Stimulated activated CD8-positive, alpha-beta memory T cell treated with anti-CD3 and anti-CD28 coated beads, Interleukin-12 subunit alpha, Interleukin-12 subunit beta, amount 100 ng/mL, for 4 hours (primary cell): ENCODE measurements at regions not wholly inside any gene's neighbourhood (a gene's known extent, or its start where the extent isn't known, plus 50 kb on each side); places are given as distances from the start of the nearest gene placed in this dataset.
"Not testable (repeated sequence)": the region's sequence is repeated elsewhere in the genome, so short reads cannot be mapped to it uniquely, and the experiment has no call there.

ENCODE experiments used
- DNase-seq: peaks from one replicate; pipeline ENCODE4 v3.0.0-alpha.2; 2020; ENCODE audit warnings: low read depth

DNA sequence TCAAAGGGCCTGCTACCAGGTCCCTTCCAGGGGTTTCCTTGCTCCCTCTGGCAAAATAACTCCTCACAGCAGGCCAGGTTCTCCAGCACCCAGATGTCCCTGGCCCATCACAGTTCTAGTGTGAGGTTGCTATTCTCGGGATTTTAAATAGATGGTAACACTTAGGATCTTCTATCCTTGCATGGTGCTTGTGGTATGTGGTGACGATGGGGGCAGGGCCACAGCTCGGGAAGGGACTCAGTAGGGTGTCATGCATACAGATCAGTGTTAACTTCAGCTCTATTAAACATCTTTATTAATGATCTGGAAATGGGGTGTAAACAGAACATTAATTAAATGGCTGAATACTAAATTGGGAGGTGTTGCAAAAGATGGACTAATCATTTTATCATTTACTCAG is 323.8 kb downstream of the QKI start:
- DNase-seq, result no peak

DNA sequence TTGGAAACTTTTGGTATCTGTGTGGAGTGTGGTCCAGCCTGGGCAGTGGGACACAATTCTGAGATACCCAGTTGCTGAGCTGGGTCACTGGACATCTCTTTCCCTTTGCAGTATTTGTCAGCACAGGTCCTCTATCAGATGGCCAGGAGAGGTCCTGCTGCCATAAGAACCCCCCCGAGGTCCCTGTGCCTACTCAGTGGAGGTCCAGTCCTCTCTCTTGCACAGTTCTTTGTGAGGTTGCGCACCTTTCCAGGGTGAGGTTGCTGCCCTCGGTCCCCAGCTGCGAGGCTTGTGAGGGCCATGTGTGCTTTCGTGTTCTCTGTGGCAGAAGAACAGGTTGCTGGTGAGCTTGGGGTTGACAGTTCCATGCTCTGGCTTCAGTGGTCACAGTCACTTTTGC is 320.6 kb downstream of the QKI start:
- DNase-seq, result no peak

DNA sequence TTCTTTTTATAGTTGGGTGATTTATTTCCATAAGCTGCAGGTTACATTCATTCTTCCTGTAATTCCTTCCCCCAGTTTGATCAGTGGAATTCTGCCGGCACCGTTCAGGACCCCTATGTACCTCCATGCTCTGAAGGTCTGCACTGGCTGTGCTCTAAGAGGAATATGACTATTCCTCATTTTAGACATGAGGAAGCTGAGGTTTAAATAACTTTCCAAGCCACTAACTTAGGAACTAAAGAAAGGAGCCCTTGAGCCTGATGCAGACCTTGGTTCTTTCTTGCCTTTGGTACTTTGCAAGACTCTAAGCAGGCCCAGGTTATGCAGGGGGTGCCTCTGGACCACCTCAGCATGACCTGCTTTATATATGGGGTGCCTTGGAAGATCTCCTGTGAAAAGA is 318.5 kb downstream of the QKI start:
- no peak for DNase-seq

- DNase-seq, result no peak
These were observed 318.0 kb downstream of the QKI start for GRCh38 chr6:163732479-163732878.

- DNase-seq, result not testable (repeated sequence)
These were observed 317.5 kb downstream of the QKI start for GRCh38 chr6:163732014-163732351.

DNA sequence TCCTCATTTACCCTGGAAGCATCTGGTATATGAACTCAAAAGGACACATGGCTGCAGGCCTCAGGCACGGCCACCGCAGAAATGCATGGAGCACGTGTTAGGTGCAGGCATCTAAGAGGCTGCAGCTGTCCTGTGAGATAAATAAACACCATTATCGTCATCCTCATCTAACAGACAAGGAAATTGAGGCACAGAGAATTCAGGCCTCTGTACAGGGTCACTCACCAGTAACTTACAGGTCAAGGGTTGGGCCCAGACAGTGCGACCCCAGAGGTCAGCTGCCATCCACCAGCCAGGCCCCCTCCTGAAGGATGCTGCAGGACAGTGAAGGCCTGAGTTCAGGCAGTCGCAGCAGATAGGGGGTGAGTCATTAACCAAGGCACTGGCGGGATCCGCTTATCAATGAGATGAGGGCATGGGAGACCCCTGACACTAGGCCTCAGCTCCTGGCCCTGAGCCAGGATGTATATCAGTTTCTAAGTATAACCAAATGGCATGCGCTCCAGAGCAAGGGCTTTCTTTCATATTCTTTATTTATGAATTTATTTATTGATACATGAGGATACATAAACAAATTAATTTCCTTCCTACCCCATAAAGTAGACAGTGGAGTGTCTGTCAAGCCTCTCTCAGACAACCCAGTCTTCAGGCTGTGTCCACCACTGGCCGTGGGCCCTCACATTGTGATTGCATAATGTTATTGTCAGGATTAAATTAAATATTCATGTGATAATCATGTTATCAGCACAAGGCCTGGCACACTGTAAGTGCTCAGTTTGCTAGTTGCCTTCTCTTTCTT is 316.9 kb downstream of the QKI start:
- no peak for DNase-seq

GRCh38 chr6:163730246-163731210 is 316.0 kb downstream of the QKI start:
- DNase-seq, result no peak

DNA sequence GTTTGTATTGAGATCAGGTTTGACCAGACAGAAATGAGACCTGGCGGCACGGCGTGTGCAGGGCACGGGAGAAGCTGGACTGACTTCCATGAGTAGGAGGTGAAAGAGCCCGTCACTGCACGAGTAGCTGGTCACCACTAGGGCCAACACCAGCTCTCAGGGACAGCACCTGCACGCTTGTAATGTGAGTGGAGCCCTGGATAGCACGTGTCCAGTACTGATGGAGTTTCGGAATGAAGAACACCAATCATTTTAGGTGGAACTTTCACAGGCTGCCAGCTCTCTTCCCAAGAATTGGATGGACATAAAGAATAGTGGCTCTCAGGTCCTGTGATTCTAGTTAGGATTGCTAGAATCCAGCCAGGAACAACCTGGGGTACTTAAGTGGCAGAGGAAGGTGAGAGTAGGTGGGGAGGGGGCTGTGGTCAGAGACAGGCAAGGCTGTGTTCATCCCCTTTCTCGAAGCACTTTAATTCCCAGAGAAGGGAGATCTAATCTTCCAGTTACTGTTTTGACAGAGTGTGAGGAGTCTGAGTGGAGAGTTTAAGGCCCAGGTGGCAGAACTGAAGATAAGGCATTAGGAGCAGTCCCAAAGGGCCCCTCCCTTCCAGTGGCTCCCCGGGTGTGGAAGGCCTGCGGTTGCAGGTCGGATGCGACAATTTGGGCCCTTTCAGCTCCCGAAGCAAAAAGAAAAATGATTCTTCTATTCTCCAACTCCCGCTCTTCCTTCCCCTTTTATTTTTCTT is 314.8 kb downstream of the QKI start:
- DNase-seq, result no peak

DNA sequence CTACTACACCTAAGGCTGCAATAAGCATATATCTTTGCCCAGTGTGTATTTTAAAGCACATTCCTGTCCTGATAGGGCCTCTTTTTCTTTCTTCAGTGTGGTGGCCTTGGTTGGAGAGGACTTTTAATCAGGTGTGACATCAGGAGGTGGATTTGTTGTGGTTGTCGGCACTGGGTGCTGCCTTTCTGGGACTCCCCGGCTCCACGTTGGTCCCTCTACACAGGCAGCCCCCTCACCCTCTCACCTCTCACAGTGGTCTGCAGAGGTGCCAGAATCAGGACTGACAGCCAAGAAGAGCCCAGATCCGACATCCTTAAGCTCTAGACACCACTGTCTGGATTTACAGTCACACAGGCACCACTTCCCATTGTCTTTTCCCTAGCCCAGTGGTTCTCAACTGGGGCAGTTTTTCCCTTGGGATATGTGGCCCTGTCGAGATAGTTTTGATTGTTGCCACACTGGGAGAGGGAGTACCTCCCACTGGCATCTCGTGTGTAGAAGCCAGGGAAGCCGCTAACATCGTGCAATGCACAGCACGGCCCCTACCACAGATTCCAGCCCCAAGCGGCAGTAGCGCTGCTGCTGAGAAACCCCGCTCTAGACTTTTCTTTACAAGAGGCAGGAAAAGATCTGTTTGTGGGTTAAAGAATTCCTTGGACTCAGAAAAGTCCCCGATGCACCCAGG is 314.1 kb downstream of the QKI start:
- no peak for DNase-seq

DNA sequence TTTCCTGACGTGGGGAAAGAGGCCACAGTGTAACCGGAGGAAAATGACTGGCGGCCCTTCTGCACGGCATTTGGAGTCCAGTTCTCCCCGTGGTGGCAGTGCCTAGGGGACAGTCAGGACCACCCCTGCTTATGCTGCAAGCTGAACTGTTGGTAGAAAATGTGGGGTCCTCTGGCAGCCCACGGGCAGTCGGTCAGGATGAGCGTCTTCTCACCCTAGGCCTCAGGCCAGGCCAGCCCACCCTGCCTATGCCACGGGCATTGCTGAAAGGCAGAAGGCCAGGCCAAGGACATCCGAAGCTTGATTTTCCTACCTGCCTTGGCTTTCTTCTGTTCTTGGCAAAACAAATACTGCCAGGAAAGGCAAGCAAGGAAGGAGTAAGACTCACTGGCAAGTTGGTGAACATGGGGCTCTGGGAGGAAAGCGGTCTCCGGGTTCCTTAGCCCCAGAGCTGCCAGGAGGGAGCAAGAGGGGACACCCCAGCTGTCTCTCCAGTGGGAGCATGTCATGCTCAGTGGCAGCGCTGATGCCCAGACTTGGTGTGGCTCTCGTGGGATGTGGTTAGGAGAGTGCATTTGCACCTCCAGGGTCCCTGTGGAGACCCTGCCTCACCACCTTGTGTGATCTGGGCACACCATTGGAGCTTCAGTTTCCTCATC is 311.6 kb downstream of the QKI start:
- no peak for DNase-seq

DNA sequence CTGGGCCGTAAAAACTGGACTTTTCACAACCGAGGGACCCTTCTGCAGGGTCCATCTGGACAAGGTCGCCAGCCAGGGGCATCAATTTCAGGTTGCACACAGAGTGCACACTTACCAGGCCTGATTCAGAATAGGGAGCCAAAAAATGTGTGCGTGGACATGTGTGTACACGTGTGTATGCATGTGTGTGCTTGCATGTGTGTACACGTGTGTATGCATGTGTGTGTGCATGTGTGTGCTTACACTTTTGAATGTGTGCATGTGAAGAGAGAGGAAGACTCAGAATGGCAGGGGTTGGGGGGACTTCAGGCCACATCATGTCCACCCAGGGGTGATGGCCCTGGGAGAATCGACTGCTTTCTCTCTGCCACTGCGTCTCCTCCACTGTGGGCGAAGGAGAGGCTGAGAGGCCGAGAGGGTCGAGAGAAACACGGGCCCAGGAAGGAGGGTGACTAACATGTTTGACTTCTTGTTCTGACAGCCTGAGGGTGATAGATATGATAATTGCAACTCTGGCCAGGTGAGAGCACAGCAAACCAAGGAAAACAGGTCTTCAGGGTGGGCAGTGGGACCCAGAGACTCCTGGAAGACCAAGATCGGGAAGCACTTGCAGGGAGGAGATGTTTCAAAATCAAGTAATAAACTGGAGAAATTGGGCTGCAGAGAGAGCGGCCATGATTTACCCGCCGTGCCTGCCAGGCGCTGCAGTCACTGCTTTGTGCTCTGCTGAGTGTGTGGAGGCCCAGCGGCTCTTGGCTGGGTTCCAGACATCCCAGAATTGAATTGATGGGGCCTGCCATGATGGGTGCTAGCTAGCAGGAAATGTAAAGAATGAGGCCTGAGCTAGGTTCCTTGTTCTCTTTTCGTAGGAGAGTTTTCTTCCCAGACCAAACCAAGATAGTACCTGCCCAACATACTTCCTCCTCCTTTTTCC is 310.8 kb downstream of the QKI start:
- DNase-seq, result no peak

DNA sequence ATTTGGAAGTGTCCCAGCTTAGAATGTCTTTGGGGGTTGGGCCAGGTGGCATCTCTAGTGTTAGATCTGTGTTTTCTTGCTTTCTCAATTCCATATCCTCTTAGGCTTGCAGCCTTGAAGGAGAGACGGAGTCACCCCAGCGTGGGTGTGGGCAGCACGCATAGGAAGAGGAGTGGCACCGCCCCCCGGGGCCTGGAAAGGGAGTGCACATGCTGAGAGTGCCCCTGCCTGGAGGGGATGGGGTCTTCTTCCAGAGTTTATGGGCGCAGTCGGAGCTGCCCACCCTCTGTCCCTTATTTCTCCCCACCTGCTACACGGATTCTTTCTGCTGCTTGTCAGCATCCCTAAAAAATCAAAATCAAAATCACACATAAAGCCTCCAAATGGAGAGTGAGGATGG is 309.7 kb downstream of the QKI start:
- DNase-seq, result no peak

DNA sequence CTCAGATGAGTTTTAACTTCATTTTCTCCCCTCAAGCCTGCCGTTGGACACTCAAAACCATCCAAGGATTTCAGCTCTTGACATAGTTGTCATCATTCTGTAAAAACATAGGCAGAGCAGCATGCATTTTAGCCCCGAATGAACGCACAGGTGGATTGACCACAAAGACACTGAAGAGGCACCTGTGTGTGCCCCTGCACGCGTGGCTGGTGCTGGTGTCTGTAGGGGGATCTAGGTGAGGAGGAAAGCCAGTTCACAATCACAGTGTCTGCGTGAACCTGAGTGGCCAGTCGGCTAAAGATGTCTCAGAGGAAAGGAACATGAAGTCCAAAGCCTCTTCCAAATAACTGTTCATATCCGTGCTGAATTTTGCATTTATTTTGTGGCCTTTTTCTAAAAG is 309.2 kb downstream of the QKI start:
- DNase-seq, result no peak

GRCh38 chr6:163721922-163722692 is 307.6 kb downstream of the QKI start:
- DNase-seq, result no peak

DNA sequence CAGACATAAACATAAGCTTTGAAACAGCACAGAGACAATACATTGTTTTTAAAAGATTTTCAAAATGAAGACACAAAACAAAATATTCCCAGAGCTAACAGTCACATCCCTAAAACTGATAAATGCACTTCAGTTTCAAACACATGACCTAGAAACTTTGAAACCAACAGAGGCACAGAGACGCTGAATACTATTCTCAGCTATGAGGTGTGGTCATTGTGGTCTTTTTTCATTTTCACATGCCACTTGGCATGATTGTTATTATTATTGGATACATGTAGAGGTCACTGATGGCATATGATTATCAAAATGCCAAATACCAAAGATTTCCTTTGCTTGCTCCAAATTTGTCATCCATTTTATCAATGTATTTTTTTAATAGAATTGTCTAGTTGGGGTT is 306.9 kb downstream of the QKI start:
- DNase-seq, result no peak

DNA sequence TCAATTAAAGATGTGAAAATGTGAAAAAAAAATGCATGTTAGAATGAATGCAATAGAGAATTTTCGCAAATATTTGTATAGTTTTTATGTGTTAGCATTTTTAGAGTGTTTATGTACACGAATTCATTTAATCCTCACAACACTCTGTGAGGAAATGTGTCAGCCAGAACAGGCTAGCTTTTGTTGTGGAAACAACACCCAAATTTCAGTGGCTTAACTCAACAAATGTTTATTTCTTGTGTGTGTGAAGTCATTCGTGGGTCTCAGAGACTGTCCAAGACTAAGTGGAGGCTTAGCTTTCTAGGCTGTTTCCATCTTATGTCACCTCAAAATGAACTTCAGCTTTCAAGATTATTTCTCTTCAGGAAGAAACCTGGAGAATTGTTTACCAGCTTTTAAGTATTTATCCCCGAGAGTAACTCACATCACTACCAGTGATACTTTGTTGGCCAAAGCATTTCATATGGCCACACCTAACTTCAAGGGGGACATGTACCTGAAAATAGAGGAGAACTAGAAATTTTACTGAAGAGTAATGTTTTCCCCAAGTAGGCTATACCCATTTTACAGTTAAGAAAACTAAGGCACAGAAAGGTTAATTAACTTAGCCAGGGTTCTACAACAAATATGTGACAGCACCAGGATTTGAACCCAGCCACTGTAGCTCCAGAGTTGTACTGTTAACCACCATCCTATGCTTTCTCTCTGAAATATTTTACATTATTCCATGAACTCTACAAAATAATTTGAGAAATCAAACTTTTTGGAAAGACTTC is 306.1 kb downstream of the QKI start:
- no peak for DNase-seq

DNA sequence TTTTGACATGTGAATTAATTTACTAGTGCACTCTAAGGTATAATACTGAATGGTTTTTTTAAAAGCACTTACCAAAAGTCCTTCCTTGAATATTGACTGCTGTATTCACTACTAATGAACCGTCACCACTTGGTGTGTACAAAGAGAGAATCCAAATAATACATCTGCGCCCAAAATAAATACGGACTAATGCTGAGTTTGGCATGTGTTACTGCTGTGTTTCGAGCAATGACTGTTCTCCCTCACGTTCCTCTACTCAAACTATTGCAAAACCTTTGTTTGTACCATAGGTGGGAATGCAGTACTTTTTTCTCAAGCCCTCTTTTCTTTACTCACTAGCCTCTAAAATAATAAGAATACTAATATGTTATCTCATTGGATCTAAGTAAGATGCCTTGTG is 305.5 kb downstream of the QKI start:
- no peak for DNase-seq

DNA sequence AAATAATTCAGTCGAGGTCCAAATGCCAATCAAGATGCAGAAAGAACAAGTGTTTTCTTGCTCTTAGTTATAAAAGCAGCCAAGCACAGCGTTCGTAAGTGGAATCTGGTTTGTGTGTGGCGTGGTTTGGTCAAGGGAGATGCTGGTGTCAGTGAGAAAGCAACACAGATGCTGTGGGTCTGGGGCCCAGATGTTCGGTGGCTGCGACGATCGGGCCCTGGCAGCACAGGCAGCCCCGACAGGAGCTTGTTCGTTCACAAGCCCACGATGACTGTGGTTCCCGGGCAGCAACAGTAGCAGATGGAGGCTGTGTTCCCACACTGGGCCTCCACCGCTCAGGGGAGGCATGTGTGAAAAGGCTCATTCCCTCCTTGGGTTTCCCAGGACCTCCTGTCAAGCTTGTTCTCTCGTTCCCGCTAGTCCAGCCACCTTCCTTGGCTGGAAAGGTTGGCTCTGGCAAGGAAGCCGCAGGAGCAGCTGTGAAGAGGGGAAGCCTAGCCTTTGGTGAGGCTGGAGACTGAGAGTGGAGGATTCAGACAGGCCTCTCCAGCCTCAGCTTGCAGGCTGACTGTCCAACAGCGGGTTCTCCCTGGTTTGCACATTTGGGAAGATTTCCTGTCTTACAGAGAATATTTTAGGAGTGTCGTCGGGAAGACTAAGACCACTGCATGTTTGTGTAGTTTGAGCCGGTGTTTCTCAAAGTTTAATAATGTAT is 304.7 kb downstream of the QKI start:
- no peak for DNase-seq
